NCI-H1105 treated with DMSO at 0.1 percent for 48 hours (cell line): ENCODE measurements at regions not wholly inside any gene's neighbourhood (a gene's known extent, or its start where the extent isn't known, plus 50 kb on each side); places are given as distances from the start of the nearest gene placed in this dataset.
A peak's percentile ranks its signal among the peaks of the same experiment; 100 is the strongest.

Experiments used
- DNase-seq: peaks from one replicate; lab custom pipeline; 2025; lab: John Stamatoyannopoulos, UW

- DNase-seq: no peak
These were observed 97.0 kb downstream of the DISP1 start for GRCh38 chr1:222911866-222912265.

- no peak for DNase-seq
These were observed 97.9 kb downstream of the DISP1 start for GRCh38 chr1:222912730-222913129.

DNA sequence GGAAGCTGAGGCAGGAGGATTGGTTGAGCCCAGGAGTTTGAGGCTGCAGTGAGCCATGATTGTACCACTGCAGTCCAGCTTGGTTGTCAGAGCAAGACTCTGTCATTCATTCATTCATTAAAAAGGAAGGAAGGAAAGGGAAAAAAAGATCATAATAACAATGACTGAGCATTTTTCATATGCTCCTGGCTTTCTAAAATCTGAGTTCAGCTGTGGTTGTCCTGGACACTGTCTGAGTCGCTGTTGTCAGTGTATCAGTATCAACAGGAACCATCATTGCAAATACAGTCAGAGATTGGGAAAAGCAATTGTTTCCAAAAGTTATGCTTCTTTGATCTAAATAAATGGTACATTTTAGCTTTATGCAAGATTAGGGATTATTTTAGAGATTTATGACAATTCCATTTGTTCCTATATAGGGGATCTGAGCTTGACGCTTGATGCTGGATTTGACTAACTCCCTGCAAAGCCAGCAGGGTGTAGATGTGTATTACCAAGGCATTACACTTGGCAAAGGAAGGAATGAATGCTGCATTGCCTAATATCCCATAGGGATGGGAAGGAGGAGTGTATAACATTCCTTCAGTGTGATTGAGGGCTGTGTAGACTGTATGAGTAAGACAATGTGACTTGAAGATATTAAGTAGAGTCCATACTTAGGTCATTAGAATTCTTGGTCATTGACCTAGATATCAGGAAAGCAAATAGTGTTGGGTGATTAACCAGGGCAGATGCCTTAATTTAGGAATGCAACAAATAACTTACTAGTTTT lies 100.2 kb downstream of the DISP1 start:
- no peak for DNase-seq

GRCh38 chr1:222916100-222916499 lies 101.3 kb downstream of the DISP1 start:
- DNase-seq: no peak

DNA sequence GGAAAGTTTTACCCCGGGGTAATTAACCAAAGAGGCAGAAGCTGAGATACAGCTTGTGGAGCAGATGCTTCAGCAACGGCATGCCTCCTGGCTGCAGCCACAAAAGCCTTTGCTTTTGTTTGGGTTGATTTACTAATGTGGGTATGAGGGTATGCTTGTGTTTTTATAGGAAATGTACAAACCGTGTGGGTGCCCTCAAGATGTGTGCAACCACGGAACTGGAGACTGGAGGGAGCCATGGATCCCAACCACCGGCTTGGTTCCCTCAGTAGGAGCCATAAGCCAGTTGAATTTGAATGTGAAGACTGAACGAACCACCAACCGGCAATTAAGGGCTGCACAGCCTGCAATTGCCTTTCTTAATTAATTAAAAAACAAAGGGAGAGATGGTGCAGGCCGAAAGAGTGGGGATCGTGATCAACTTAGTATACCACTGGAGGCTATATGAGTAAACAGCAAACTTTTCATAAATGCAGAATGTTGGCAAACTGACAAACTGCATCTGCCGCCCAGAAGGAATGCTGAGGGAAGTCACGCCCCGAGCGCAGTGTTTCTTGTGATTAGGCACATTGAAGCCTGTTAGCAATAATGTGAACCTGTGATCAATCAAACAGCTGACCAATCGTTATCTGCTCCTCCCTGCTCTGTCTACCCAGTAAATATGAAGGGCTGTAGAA lies 104.1 kb downstream of the DISP1 start:
- no peak for DNase-seq

- no peak for DNase-seq
These were observed 104.6 kb downstream of the DISP1 start for GRCh38 chr1:222919478-222919865.

- no peak for DNase-seq
These were observed 105.3 kb downstream of the DISP1 start for GRCh38 chr1:222920169-222920568.

DNA sequence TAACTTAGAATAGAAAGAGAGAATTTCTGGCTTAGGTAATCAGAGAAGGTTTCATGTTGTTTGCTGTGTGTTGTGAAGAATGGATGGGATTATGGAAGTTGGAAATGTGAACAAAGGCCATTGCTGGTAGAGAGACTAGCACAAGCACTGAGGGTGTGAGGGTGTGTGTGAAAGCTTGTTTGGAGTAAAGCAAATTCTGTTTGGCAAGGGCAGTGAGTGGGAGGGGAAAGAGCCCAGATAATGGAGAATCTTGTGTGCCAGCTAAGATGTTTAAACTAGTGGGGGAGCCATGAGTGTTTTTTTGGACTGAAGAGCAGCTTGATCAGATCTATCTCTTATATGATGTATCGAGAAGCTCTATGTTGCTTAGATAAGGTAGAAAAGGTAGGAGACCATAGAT lies 107.1 kb downstream of the DISP1 start:
- DNase-seq: no peak

GRCh38 chr1:222923506-222923905 lies 108.7 kb downstream of the DISP1 start:
- no peak for DNase-seq

- no peak for DNase-seq
These were observed 109.4 kb downstream of the DISP1 start for GRCh38 chr1:222924136-222924706.

- DNase-seq: peak; percentile 33
These were observed 111.7 kb downstream of the DISP1 start for GRCh38 chr1:222926566-222926965.

GRCh38 chr1:222927031-222927430 lies 112.2 kb downstream of the DISP1 start:
- DNase-seq: peak; percentile 16

- DNase-seq: peak; percentile 13
These were observed 113.4 kb downstream of the DISP1 start for GRCh38 chr1:222928212-222928611.

DNA sequence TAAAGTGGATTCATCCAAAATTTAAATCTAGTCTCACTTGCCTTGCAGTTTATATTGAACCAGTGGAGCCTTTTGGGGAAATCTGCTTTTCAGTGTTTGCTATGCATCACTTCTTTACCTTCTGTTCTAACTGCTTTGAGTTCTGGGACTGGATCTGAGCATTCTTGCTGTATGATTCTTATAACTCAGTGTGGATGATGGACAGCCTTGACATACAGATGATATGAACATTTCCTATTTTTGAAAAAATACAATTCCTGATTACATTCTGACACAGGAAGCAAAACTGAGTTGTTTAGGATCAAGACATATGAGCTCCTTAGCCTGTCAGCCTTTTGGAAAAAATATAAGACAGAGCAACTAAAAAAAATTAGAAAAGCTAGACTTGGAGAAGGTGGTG lies 115.2 kb downstream of the DISP1 start:
- DNase-seq: no peak

DNA sequence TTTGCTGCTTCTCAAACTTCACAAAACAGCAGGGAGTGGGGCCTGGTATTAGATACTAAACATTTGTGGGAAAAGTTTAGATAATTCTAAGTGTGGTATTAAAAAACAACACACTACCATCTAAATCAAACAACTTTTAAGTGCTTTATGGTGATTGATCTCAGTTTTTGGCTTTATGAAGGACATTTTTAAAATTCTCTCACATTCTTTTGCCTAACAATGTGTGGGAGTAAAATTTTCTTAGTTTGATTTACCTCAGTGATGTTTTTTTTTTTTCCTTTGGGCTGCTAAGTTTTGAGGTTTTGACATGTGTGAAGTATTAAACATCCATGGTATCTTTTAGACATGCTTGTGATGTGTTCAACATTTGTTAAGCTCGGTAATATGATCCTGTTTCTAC lies 116.2 kb downstream of the DISP1 start:
- no peak for DNase-seq

DNA sequence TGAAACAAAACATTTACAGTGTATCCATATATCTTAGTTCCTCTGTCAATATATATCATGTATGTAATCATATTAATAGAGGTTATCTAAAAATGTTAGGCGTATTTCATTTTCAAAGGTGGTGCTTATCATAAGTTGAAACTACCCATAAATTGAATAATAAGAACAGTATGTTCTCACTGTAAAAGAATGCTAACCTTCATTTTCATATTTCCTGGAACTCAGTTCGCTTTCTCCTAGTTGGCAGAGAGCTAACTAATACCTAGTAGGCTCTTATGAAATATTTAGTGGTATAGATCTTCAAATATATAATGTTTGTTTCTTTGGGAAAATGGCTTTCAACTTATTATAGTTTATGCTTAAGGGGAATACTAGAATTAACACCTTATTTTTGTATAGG lies 118.4 kb downstream of the DISP1 start:
- no peak for DNase-seq

GRCh38 chr1:222935239-222935900 lies 120.5 kb downstream of the DISP1 start:
- DNase-seq: no peak

DNA sequence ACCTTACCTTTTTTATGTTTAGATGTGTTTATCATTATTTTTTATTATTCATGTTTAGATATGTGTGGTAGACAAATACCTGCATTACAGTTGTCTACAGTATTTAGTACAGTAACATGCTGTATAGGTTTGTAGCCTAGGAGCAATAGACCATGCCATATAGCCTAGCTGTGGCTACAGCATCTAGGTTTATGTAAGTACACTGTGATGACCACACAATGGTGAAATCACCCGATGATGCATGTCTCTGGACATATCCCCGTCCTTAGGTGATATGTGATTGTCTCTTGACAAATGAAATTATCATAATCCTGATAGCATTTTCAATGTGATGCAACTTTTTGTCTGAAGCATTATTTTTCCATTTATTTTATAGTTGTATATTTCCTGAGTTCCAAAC lies 121.2 kb downstream of the DISP1 start:
- DNase-seq: no peak

- no peak for DNase-seq
These were observed 124.1 kb downstream of the DISP1 start for GRCh38 chr1:222938986-222939385.

GRCh38 chr1:222940095-222940494 lies 125.3 kb downstream of the DISP1 start:
- DNase-seq: no peak

GRCh38 chr1:222940906-222941305 lies 126.1 kb downstream of the DISP1 start:
- no peak for DNase-seq

DNA sequence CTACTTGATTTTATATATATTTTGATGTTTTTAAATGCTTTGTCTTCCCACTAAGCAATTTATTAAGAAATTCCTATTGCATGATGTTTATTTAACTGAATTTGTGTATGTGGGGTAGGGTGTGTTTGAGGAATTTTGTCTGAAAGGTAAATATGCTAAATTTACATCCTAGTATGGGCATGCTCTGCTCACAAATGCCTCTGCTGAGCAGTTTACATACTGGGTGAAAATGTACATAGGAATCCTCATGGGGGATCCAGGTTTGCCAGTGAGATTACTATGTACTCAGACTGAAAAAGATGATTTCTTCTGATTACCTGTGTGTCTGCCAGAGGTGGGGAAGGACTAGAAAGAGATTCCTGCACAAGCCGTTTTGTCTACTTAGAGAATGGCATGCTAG lies 126.6 kb downstream of the DISP1 start:
- no peak for DNase-seq

DNA sequence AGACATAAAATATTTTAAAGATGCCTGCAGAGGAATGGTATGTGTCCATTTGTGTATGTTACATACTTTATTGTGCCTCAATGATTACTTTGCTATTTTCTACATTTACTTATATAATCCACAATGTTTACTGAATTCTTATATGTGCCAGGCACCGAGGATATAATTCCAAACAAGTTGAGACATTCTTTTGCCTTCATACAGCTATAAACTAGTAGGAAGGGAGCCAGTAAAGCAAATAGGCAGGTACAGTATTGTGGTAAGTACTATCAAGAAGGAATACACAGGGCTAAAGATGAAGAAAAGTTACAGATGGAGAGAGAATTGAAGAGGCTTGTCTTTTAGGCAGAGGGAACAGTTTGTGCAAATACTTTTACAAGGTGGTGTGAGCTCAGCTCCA lies 131.6 kb downstream of the DISP1 start:
- no peak for DNase-seq
